ENCODE measurements at regions not wholly inside any gene's neighbourhood (a gene's known extent, or its start where the extent isn't known, plus 50 kb on each side); places are given as distances from the start of the nearest gene placed in this dataset.

DNA sequence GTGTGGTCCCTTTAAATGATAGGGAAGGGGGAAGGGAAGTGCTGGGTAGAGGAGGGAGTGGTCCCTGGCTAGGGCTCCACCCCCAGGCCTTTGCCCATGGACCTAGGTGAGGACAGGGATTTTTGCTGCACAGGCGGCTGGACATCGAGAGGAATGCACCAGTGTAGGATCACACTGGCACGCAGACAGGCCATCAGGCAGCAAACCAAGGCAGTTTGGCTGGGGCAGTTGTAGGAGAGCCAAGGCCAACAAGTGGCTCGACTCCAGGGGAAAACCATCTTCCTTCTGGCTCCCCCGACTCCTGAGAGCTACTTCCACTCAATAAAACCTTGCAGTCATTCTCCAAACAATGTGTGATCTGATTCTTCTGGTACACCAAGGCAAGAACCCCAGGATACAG is 402.0 kb upstream of the LRRTM1 start:
- TF ChIP-seq YY1 (IDR thresholded peaks at IDR 0.05; ENCODE audit: insufficient read depth, insufficient read length) (no peak), ZNF274 (IDR thresholded peaks at IDR 0.05; ENCODE audit: low read depth, low read length) (no peak), SUZ12 (IDR thresholded peaks at IDR 0.05; ENCODE audit: extremely low read depth, insufficient read depth, insufficient read length) (no peak)

All from NT2/D1 (cell line).